NCI-H526 (cell line): ENCODE measurements at regions not wholly inside any gene's neighbourhood (a gene's known extent, or its start where the extent isn't known, plus 50 kb on each side); places are given as distances from the start of the nearest gene placed in this dataset.
"Not testable (repeated sequence)": the region's sequence is repeated elsewhere in the genome, so short reads cannot be mapped to it uniquely, and the experiment has no call there.

ENCODE experiments used
- DNase-seq, 2 experiments: peaks; one replicate each; lab custom pipeline; 2025; lab: John Stamatoyannopoulos, UW

DNA sequence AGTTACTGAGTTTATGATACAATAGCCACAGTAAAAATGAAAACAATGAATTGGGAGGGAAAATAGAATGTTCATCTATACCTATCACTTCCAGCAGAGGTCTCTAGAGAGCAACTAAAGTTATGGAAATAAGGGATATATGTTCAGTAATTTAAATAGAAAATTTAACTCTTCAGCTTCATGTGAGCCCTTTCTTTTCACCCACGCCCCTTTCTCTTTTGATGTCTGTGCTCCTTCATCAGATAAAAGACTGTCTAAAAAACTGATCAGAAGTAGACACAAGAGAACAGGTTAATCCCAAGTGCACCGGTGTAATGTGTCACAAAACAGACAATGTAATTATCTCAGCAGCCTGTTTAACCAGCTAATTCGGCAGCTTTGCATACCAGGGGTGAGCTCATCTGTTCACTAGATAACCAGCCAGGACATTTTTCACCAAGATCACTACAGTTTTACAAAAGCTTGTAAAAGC is 238.5 kb upstream of the ERBB4 start:
- peak; percentile 62 to 78 for DNase-seq

DNA sequence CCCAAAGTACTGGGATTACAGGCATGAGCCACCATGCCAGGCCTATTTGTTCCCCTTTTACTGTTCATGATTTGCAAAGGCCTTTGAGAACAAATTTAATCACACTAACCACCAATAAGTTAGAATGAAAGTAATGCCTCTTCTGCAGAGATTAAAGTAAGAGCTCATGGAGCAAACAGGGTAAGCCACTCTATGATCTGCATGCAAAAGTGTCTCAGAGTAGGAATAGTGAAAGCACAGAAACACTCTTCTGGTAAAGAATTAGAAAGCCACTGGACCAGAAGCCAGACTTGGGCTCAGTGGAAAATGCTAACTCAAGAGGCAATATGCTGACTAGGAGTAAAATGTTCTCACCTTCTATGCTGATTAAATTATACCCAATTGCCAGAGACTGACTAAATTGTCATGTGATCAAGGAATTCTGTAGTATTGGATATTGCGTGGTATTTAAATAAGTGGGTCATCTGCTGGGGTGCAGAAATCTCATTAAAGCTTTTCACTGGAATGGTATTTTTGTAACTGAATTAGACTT is 235.3 kb upstream of the ERBB4 start:
- DNase-seq = no peak

DNA sequence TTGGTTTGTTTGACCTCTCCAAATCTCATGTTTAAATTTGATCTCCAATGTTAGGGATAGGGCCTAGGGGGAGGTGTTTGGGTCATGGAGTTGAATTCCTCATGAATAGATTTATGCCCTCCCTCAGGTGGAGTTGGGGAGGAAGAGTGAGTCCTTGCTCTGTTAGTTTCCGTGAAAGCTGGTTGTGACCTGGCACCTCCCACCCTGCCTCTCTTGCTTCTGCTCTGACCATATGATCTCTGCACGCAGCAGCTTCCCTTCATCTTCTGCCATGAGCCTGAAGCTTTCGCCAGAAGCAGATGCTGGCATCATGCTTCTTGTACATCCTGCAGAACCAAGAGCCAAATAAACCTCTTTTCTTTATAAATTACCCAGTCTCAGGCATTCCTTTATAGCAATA is 231.6 kb upstream of the ERBB4 start:
- no peak for DNase-seq

DNA sequence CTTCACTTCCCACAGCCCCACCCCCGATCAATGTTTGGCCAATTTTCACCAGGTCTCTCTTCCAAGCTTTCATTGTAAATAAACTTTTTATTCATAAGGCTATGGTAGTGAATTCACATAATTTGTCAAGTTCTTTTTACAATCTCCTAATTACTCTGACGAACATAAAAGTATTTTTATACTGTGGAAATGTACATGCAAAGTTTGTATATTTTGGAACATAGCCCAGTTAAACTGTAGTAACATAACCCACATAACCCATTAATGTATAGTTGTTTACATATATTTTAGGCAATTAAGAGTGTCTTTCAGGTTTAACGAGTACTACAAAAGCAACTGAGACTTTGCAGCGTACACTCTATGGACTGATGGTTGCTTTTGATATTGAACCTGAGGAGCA is 228.3 kb upstream of the ERBB4 start:
- peak; percentile 15 to 48 for DNase-seq

DNA sequence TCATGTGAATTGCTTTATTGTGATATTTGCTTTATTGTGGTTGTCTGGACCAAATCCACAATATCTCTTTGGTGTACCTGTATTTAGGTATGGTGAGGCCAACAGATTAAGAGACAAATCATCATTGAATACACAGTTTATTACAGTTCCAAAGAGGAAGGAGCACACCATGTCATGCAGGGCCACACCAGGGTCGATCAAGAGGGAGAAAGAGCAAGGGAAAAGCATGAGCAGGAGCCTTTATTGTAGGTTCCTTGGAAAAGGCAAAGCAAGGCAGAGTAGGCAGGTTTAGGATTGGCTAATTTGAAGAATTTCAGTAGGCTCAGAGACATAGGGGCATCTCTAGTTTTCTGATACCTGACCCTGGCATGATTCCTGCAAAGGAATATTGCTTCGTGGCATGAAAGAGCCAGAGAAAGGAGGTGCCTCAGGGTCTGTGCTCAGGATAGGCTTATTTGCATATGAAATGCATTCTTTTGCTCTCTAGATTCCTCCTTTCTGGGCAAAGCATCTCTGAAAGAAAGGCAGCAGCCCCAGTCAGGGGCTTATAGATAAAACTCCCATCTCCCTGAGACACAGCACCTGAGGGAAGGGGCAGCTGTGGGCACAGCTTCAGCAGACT is 214.2 kb upstream of the ERBB4 start:
- peak in 1 of 2 experiments; percentile 7 for DNase-seq

DNA sequence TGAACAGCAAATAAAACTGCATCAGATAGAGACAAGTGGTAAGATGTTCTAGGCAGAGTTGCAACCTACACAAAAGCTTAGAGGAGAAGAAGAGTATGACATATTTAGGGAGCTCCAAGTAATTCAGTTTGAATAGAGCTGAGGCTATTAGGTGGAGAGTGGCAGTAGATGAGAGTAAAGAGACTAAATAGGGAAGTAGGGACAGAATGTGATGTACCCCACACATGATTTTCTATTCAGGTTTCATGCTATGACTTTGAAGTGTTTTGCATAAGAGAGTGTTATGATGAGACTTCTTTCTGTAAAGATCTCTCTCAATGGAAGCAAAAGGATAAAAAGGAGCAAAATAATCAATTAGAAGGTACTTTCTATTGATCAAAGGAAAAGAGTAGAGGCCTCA is 206.8 kb upstream of the ERBB4 start:
- no peak for DNase-seq

DNA sequence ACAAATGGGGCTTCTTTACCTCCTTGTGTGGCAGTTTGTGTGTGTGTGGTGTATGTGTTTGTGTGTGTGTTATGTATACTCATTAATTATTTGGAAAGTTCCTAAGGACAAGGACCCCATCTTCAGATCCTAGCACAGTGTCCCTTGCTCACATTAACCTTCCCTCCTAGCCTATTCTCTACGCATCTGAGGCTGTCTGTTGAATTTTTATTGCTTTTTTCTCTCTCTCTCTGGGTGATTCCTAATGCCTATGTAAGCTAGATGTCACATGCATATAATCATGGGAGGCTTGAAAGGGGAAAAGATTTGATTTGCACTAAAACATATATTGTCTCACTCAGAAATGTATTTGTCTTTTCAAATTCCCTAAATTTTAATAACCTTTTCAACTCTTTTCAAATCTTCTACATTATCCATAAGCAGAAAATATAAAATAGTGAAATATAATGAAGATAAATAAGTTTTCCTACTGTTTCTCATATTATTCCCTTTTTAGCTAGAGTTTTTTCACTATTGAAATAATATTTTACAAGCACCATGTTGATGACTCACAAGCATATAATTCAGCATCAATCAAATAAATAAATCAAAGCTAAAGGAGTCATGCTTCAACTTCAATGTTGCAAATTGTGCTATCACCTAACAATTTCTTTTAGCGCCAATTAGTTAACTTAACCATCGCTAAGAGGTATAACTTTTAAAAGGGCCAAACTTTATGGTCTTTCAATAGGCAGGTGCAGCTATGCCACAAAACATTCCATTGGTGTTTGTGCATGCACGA is 199.0 kb upstream of the ERBB4 start:
- no peak for DNase-seq

DNA sequence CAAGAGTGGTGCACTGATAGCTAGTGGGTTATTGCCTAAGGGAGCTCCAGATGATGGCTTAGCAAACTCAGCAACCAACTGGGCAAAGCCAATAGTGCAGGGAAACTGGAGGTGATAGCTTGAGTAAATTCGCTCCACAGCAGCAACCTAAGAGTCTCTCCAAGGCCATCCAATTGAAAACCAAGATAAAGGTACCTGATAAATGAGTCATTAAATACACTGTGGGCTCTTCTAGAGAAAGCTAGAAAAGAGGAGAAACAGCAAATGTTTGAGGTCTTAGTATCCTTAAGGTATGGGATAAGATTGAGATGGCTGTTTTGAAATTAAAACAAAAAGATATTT is 197.8 kb upstream of the ERBB4 start:
- DNase-seq = no peak

DNA sequence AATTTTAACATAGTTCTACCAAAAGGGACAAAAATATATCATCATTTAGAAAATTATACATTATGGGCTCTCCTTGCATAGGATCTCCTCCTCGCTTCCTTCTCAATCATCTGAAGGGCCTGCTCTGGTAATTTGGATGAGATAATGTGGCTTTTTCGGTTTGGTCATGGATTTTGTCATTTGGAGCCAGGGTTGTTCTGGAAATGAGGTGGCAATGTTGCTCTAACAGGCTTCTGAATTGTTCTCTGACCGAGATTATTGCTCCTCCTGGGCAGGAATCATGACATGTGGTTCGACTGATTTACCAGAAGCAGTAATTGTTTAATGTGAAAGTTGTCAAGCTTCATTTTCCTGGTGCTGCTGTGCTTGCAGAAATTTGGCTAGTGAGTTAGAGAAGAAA is 194.7 kb upstream of the ERBB4 start:
- DNase-seq = no peak

DNA sequence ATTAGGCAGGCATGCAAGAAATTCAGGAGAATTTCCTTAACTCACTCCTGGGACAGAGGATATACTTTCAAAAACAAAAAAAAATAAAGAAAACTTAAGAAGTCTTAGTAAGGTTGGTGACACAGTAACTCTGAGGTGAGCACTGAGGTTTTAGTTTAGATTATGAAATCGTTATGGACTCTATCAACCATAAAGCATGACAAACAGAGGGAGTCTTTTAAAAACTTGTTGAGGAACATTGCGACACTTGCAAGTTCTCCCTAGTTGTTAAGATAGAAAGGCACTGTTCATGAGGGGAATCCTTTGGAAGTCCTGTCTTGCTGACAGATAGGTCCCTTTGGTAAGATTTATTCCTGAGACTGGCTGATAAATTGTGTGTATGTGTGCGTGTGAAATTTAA is 194.3 kb upstream of the ERBB4 start:
- DNase-seq = no peak

DNA sequence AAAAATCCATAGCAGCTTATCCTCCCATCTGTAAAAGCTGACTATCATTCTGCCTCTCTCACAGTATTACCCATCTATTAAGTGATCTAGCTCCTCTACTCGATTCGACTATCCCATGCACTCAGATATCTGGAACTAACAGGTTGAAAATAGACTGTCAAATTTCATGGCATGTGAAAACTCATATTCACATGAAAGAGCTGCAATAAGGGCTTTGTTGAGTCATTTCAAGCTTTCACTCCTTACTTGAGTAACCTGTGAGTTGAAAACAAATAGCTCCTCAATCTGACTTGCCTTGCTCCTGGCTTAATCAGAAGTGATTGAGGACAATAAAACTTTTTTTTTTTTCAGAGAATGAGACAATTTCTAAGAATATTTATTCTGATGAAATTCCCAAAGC is 192.4 kb upstream of the ERBB4 start:
- DNase-seq = no peak

DNA sequence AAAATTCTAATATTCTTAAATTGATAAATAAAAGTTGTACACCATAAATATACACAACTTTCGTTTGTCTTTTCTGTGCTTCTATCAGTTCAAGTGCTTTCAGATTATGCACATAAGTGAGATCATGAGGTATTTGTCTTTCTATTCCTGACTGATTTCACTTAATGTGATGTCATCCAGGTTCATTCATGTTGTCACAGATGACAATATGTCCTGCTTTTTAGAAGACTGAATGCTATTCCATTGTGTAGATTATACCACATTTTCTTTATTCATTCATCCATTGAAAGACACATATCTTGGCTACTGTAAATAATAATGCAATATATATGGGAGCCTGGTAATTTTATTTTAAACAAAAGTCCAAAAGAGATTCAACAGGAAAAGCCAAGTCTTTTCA is 190.1 kb upstream of the ERBB4 start:
- no peak for DNase-seq

DNA sequence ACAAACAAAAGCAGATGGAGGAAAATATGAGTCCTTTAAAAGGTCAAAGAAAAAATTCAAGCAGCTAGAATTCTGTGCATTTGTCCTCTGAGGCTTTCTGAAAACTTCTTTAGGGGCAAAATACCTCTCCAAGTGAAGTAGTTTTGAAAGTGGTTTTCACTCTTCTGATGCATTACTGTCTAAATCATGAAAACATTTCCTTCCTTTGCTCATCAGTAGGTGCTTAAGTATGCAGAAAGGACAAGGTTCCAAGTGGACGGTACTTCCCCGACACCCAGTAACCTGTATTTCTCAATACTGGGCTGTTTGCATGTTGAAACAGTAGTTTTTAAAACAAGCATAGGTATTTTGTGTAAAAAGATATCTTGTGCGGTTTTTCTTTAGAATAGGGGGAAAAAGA is 189.1 kb upstream of the ERBB4 start:
- no peak for DNase-seq

DNA sequence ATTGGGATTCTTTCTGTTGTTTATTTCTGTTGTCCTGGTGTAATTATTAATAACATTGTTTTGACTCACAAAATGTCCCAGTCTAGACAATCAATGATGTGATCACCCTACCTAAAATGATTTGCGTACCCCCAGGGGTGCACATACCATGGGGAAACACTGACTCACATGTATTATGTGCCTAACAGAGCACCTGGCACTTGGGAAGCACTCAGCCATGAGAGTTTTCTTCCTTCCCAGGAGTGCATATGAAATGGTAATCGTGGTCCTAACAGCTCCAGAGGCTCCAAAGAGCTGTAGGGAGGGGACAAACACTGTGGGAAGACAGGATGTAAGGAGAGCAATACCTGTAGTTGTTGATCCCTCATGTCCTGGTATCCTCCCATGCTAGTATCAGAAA is 187.8 kb upstream of the ERBB4 start:
- DNase-seq = no peak

DNA sequence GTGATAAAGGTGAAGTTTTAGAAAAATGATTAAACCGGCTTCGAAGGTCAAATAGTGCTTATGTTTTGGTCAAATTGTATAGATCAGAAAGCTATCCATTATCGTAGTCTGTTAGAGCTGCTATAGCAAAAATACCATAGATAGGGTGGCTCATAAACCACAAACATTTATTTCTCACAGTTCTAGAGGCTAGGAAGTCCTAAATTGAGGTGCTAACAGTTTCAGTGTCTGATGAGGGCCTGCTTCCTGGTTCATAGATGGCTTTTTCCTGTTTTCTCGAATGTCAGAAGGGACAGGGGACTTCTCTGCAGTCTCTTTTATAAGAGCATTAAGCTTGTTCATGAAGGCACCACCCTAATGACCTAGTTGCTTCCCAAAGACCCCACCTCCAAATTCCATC is 186.6 kb upstream of the ERBB4 start:
- no peak for DNase-seq

DNA sequence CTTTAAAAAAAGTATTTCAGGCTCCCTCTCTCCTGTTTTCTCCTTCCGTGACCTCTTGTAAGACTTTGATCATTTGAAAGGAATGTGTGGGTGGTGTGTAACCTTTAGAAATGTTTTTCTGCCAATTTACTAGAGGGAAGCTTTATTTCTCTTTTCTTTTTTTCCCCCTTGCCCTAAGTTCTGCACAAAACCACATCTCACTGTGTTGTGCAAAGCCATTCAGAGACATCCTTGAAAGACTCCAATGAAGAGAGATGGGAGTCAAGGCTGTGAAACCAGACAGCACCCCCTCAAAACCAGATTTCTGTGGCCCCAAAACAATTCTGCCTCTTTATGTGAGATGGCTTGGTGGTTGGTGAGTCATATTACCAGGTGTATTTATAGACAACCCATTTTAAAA is 184.6 kb upstream of the ERBB4 start:
- no peak for DNase-seq

DNA sequence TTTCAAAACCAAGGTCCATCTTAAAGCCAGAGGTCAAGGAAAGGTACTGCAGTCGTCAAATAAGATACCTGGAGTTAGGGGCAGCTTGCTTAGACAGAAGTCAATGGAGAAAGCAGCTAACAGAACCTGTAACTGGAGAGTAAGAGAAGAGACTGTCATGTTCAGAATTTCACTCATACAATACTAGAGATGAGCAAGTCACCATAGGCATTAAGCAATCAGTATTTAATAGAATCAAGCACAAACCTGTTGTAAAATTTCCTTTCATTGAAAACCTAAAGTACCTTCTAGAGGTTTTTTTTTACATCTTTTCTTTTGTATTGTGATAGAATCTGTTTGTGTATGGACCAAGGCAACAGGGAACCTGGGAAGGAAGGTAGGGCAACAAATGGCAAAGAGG is 183.4 kb upstream of the ERBB4 start:
- DNase-seq = no peak

DNA sequence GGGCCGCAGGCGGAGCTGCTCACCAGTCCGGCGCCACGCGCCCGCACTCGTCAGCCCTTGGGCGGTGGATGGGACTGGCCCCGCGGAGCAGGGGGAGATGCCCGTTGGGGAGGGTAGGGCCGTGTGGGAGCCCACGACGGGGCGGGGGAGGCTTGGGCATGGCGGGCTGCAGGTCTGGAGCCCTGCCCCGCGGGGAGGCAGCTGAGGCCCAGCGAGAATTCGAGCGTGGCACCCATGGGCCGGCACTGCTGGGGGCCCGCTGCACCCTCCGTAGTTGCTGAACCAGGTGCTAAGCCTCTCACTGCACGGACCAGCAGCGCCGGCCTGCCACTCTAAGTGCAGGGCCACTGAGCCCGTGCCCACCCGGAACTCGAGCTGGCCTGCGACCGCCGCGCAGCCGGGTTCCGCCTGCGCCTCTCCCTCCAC is 182.4 kb upstream of the ERBB4 start:
- DNase-seq = no peak

DNA sequence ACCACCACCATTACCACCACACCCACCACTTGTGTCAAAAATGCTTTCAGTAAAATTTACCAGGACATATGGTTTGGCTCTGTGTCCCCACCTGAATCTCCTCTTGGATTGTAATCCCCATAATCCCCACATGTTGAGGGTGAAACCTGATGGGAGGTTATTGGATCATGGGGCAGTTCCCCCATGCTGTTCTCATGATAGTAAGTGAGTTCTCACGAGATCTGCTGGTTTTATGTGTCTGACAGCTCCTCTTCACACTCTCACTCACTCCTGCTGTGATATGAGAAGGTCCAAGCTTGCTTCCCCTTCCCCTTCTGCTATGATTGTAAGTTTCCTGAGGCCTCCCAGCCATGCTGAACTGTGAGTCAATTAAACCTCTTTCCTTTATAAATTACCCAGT is 176.8 kb upstream of the ERBB4 start:
- not testable (repeated sequence) for DNase-seq

DNA sequence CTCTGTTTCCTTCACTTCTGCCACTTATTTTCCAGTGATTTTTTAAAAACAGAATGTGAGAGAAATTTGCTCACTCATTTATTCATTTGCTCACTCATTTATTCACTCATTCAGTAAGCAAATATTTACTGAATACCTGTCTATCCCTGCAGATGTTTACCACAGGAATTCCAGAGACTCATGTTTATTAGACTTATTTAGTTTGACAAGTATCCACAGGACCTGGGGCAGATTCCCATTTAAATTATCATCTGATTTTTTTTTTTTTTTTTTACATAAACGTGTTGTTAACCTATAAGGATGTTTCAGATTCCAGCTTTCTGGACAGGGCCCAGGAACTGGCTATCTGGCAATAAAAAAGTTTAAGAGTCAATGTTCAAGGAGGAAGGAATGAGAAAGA is 175.1 kb upstream of the ERBB4 start:
- no peak for DNase-seq

DNA sequence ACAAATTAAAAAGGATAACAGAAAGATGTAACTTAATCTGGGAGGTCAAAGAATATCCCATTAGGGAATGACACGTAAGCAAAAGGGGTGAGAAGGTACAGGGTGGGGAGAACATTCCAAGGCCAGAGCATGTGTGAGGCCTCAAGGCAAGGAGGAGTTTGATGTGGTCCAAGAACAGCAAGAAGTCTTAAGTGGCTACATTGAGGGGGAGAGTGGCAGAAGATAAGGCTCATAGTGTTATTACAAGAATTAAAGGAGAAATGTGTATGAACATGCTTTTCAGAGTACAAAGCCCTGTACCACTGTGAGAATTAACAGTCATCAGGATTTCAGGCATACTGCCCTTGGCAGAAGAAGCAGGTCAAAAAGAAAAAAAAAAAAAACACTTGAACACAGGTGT is 174.4 kb upstream of the ERBB4 start:
- DNase-seq = no peak

DNA sequence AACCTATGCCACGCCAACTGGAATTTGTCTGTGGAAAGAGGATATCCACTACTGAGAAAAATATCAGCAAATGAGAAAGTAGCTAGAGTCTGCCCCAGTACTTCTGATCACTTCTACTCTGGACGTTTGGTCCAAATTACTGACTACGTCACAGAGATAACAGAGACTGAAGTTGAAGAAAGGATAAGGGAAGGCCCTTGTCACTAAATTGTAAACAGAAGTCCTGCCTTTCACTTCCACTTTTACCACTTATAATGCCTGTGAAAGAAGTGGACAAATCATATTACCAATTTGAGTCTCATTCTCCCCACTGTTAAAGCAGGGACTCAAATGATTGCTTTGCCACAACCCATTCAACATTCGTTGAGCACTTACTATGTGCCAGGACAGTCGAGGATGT is 173.9 kb upstream of the ERBB4 start:
- no peak for DNase-seq

DNA sequence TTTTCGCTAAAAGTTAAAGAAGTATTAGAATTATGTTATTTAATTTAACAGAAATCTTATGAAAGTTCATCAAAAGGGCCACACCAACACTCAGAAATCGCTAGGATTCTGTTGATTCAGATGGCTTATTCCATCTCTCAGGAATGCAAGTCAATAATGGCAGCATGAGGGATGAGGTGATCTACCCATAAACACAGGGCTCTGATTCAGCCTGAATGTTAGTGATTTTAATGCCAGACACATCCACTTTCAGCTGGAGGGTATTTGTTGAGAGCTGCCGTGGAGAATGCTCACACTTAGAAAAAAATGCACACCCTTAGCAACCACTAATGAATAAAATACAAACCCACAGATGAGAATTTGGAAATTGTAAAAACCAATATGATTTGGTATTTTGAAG is 173.3 kb upstream of the ERBB4 start:
- no peak for DNase-seq

DNA sequence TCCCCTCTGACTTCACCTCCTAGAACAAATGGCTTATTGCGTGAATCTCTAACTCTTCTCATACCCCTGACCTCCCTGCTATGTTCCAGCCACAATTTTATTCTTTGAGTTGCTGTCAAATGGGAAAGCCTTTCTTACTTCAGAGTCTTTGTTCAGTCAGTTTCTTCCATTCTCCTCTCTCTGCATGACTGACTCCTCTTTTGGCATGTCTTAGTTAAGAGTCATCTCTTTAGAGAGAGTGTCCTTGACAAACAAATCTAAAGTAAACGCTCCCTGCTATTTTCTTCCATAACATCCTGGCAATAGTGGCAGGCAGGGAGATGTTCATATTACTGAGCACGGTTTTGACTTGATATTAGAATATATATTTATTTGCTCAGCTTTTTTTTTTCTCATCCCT is 170.7 kb upstream of the ERBB4 start:
- DNase-seq = no peak
